Testis (tissue), 2 donors: ENCODE measurements at regions not wholly inside any gene's neighbourhood (a gene's known extent, or its start where the extent isn't known, plus 50 kb on each side); places are given as distances from the start of the nearest gene placed in this dataset.

Experiments
- DNase-seq: peaks from one replicate; pipeline ENCODE4 v3.0.0-alpha.2; 2019
- H3K27ac ChIP-seq, 2 donors: fragments of 200-600 bp; sonication (generic); one replicate each; pipeline ENCODE4 v1.5.1; 2019
- H3K27me3 ChIP-seq: fragments of 200-600 bp; sonication (generic); one replicate; pipeline ENCODE4 v1.5.1; 2019
- H3K36me3 ChIP-seq: fragments of 200-600 bp; sonication (generic); one replicate; pipeline ENCODE4 v1.5.1; 2017; ENCODE audit warnings: low read depth; ENCODE audit errors: missing control alignments
- H3K4me1 ChIP-seq: fragments of 200-600 bp; sonication (generic); one replicate; pipeline ENCODE4 v1.5.1; 2019
- H3K4me3 ChIP-seq, 2 donors: fragments of 200-600 bp; sonication (generic); one replicate each; pipeline ENCODE4 v1.5.1; 2017 to 2019
- H3K9me3 ChIP-seq: fragments of 200-600 bp; sonication (generic); one replicate; pipeline ENCODE4 v1.5.1; 2017
- POLR2A ChIP-seq: fragments of 450-650 bp; IDR thresholded peaks from one replicate; pipeline ENCODE4 v1.6.1; 2017; ENCODE audit warnings: antibody characterized with exemption, mild to moderate bottlenecking, moderate library complexity
- WGBS, 2 donors: methylation state at CpG; one replicate each; pipeline ENCODE4 v1.1.5; 2018; 5-methylcytosine and 5-hydroxymethylcytosine counted together
- intact Hi-C: fragments of 100-400 bp; cut with DNase I; formaldehyde crosslinking; loops from one replicate; pipeline ENCODE4 v1.15.1; 2023; ENCODE audit warnings: low total_unique reads
- TF ChIP-seq, protein P1 (sequence below), 3 experiments: fragments of 450-650 bp in 2 of 3; fragments of 200-600 bp in 1 of 3; sonication (generic) in 1 of 3; IDR thresholded peaks; one replicate each; pipeline ENCODE4 v1.5.1; 2016 to 2019; ENCODE audit warnings: antibody characterized with exemption in 3 of 3, mild to moderate bottlenecking in 2 of 3, moderate library complexity in 1 of 3

GRCh38 chr5:92808474-92808873 is 772.5 kb downstream of the NR2F1-AS1 start:
- no peak for DNase-seq
- Histone ChIP-seq H3K9me3 (no peaks in the 10 kb centered on the region), H3K4me1 (no peaks in the 10 kb centered on the region), H3K27me3 (no peaks in the 10 kb centered on the region), H3K36me3 (no peaks in the 10 kb centered on the region), H3K27ac (no peak overlapping the region), H3K4me3 (no peak overlapping the region)
- WGBS, 2 donors, result 76 to 83% methylated on average over 1 of the region's 1 CpG
- TF ChIP-seq, protein P1, sequence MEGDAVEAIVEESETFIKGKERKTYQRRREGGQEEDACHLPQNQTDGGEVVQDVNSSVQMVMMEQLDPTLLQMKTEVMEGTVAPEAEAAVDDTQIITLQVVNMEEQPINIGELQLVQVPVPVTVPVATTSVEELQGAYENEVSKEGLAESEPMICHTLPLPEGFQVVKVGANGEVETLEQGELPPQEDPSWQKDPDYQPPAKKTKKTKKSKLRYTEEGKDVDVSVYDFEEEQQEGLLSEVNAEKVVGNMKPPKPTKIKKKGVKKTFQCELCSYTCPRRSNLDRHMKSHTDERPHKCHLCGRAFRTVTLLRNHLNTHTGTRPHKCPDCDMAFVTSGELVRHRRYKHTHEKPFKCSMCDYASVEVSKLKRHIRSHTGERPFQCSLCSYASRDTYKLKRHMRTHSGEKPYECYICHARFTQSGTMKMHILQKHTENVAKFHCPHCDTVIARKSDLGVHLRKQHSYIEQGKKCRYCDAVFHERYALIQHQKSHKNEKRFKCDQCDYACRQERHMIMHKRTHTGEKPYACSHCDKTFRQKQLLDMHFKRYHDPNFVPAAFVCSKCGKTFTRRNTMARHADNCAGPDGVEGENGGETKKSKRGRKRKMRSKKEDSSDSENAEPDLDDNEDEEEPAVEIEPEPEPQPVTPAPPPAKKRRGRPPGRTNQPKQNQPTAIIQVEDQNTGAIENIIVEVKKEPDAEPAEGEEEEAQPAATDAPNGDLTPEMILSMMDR (IDR thresholded peaks at IDR 0.05), result no peak
- no peak for TF ChIP-seq POLR2A
- intact Hi-C loops, result no loop called here

- intact Hi-C loops, result no loop called here
- Histone ChIP-seq H3K27ac (no peak overlapping the region), H3K4me3 (no peak overlapping the region), H3K9me3 (no peaks in the 10 kb centered on the region), H3K4me1 (no peaks in the 10 kb centered on the region), H3K36me3 (no peaks in the 10 kb centered on the region), H3K27me3 (no peaks in the 10 kb centered on the region)
- 94% methylated on average over 4 of the region's 4 CpGs for WGBS, 2 donors
- no peak for TF ChIP-seq POLR2A
- TF ChIP-seq, protein P1 (IDR thresholded peaks at IDR 0.05), result no peak
- no peak for DNase-seq
Observed at GRCh38 chr5:92807085-92807484, 773.9 kb downstream of the NR2F1-AS1 start.

DNA sequence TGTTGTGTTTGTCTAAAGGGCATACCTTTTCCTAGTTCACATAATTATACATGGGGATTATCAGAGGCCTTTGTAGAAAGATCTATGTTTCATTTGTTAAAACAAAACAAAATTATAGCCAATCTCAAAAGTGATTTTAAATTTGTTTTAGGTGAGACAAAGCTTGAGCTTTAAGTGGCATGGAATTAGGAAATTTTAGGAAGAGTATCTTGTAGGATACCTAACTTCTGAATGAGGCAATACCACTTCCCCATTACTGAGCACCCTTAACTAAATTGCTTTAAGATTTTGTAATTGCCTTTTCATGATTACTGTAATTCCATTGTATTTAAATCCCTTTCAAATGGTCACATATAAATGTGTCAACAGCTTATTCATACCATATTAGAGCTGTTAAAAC is 775.6 kb downstream of the NR2F1-AS1 start:
- TF ChIP-seq POLR2A, result no peak
- TF ChIP-seq, protein P1 (IDR thresholded peaks at IDR 0.05), result no peak
- no peaks in the 10 kb centered on the region for H3K4me1 ChIP-seq
- no peaks in the 10 kb centered on the region for H3K27me3 ChIP-seq
- no peak overlapping the region for H3K4me3 ChIP-seq
- DNase-seq, result no peak
- H3K9me3 ChIP-seq, result no peaks in the 10 kb centered on the region
- H3K27ac ChIP-seq, result no peak overlapping the region
- H3K36me3 ChIP-seq, result no peaks in the 10 kb centered on the region
- intact Hi-C loops, result no loop called here

- H3K4me3 ChIP-seq, result no peak overlapping the region
- no peak for DNase-seq
- intact Hi-C loops, result no loop called here
- WGBS, 2 donors, result 17 to 31% methylated on average over 7 of the region's 7 CpGs
- TF ChIP-seq, protein P1 (IDR thresholded peaks at IDR 0.05), result no peak
- H3K4me1 ChIP-seq, result no peaks in the 10 kb centered on the region
- H3K9me3 ChIP-seq, result no peaks in the 10 kb centered on the region
- H3K27me3 ChIP-seq, result no peaks in the 10 kb centered on the region
- H3K36me3 ChIP-seq, result no peaks in the 10 kb centered on the region
- no peak overlapping the region for H3K27ac ChIP-seq
Observed at GRCh38 chr5:92801911-92802310, 779.1 kb downstream of the NR2F1-AS1 start.

DNA sequence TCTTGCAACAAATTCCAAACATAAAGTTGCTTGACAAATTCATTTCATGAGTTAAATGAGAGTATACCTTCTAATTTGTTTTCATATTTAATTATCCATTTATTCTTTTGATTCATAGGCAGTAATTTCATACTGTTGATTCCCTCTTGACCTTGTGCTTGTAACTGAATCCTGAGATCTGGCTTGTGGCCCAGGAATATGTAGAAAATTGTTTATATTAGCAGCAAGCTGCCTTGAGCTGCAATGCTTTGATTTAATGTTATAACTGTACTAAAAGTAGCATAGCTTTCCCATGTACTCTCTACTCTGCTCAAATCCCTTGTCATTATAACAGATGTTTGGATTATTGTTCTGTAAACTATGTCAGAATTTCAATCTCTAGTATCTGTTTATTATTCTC is 780.7 kb downstream of the NR2F1-AS1 start:
- no peak for DNase-seq
- intact Hi-C loops, result no loop called here
- Histone ChIP-seq H3K9me3 (no peaks in the 10 kb centered on the region), H3K4me3 (no peak overlapping the region), H3K27me3 (no peaks in the 10 kb centered on the region), H3K4me1 (no peaks in the 10 kb centered on the region), H3K36me3 (no peaks in the 10 kb centered on the region), H3K27ac (no peak overlapping the region)
- TF ChIP-seq POLR2A, result no peak
- TF ChIP-seq, protein P1 (IDR thresholded peaks at IDR 0.05), result no peak
